T-helper 1 cell (primary cell): ENCODE measurements at regions not wholly inside any gene's neighbourhood (a gene's known extent, or its start where the extent isn't known, plus 50 kb on each side); places are given as distances from the start of the nearest gene placed in this dataset.

Experiments used
- DNase-seq, 5 donors: peaks; one replicate each; pipeline ENCODE4 v3.0.0-alpha.2; 2012 to 2020

DNA sequence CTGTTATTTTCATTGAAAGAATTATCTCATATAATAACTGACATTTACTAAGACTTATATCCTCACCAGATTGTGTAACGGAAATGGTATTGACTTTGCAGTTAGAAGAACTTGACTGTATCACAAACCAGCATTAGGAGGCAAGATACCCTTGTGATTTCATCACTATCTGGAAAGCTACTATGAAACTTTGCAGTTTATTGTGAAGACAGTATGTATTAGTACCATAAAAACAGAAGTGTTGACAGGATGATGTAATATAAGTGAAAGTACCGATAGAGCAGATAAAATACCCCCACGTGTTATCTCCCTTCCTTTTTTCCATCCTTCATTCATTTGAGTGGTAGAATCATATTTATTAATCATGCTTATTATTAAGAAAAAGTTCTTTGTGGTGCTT lies 365.7 kb upstream of the KLHL1 start:
- DNase-seq = no peak

DNA sequence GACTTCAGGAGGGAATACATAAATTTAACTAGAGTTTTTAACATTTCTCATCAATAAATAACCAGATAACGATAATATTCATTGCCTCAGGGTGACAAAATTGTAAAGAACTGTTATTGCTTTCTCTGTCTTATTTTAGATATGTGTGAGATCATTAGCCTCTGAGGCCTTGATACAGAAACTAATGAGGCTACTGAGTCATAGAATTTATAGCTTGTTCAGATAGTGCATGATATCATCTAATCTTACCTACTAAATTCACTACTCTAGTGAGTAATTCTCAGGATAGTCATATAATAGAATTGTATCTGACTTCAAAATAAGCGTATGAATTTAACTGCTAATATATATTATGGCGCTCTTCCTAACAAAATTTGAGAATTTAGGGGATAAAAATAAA lies 360.8 kb upstream of the KLHL1 start:
- no peak for DNase-seq

GRCh38 chr13:70457474-70457873 lies 349.2 kb upstream of the KLHL1 start:
- no peak for DNase-seq

DNA sequence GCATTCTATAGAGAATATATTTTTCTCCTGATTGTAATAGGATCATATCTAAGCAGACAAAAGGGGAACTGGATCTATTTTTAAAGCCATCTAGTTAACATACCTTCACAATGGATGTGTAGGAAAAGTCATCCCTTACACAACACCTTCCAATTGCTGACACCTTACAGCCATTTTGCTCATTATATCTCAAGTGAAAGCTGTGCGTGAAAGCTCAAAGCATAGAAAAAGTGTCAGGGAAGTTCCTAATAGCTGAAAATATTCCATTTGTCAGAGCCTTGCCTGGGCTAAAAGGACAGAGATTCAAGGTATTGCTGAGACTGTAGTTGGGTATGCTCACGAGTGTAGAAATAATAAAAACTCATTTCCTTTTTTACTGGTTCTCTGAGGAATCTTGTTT lies 340.6 kb upstream of the KLHL1 start:
- no peak for DNase-seq

DNA sequence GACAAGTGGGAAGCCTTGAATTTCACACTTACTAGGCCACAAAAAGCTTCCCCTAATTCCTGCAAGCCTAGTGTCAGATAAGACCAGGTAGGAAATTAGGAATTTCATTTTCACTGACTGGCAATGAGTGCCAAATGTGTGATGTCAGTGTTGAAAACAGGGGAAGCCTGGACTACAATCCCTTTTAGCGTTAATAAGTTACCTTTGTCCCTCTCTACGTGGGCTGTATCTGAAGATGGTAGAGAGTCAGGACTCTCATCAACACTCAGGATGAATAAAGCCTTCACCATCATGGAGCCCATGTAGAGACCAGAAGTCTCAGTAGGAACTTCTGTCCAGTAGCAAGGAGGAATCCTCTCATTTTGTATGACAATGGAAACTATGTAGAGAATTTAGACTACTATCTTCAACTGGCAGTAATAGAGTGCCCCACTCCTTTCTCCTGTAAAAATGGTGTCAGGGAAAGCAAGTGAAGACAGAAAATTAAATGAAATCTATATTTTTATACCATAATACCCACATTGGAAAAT lies 324.1 kb upstream of the KLHL1 start:
- no peak for DNase-seq

GRCh38 chr13:70430256-70430655 lies 322.0 kb upstream of the KLHL1 start:
- no peak for DNase-seq

DNA sequence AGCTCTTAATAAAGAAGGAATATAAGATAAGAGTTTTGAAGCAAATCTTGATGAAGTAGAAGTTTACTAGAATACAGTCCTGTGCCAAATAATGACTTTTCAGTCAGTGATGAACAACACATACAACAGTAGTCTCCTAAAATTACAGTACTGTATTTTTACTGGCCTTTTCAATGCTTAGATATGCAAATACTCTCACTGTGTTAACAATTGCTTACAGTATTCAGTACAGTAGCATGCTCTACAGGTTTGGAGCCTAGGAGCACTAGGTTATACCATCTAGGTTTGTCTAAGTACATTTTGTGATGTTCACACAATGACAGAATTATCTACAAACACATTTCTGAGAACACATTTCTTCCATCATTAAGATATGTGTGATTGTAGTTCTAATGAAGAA lies 316.7 kb upstream of the KLHL1 start:
- no peak for DNase-seq

DNA sequence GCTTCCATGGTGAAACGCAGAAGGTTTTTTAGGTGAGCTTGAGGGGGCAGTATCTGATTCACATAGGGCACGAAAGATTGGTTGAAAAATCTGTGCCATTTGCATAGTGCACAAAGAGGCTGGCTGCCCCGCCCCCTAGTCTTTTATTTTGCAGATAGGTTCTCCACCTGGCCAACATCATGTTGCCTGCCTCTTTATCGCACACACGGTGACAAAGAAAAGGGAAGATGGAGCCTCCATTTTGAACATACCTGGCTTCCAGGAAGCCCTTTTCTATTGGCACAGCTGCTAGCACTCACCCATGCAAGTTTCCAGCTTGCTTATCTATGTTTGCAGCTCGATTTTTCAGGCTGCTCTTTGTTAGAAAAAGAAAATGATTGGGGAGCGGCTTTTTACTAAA lies 316.2 kb upstream of the KLHL1 start:
- DNase-seq = no peak

GRCh38 chr13:70415136-70415535 lies 306.9 kb upstream of the KLHL1 start:
- DNase-seq = no peak

GRCh38 chr13:70408865-70409264 lies 300.6 kb upstream of the KLHL1 start:
- DNase-seq = no peak

DNA sequence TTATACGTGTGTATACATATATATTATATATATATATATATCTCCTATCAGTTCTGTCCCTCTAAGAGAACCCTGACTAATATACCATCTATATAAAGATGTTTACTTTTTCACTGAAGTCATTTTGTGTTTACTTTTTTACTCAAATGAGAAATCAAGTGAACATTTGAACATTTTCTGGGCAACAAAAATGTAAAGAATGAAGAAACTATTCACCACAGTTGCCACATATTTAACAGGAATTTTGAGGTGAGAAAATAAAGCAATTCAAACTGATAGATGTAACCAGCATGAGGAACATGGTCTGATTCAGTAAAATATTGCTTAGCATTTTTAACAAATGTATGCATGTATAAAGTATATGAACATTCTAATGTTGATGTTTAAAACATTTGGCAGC lies 299.2 kb upstream of the KLHL1 start:
- no peak for DNase-seq

GRCh38 chr13:70405266-70405665 lies 297.0 kb upstream of the KLHL1 start:
- no peak for DNase-seq

DNA sequence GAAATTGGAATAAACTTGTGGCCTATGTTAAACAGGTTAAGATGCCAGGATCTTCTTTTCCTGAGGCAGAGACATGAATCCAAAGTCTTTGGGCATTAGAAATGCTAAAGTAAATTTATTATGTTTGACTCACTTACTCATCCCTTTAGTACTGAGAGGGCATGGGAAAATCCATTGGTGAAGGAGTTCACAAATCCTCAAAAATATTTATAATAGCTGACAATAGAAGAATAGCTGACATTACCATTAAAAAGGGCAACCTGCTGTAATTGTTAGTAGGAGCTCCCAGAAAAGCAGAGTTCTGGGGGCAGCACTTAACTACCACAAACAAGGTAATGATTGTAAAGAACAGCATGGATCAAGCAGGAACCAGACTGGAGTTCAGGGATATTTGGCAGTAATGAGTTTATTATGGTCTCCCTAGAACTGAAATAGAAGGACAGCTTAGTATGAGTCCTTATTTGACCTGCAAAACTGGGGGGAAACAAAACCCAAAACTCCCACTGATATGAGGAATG lies 285.8 kb upstream of the KLHL1 start:
- no peak for DNase-seq

DNA sequence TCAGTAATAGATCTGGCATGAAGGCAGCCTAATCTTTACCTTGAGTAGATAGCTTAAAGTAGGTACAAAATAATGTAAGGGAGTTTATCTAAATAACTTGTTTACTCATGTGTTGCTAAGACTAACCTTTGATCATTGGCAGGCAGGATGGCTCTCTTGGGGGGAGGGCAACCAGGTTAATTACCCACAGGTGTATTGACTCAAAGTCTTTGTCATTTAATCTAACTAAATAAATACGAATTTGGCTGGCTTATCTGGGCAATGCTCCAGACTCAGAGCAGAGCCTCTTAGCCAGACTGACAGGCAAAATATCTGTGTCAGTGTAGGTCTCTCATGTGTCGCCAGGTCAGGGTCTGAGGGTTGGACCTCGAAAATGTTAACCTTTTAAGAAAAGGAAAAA lies 283.4 kb upstream of the KLHL1 start:
- no peak for DNase-seq

DNA sequence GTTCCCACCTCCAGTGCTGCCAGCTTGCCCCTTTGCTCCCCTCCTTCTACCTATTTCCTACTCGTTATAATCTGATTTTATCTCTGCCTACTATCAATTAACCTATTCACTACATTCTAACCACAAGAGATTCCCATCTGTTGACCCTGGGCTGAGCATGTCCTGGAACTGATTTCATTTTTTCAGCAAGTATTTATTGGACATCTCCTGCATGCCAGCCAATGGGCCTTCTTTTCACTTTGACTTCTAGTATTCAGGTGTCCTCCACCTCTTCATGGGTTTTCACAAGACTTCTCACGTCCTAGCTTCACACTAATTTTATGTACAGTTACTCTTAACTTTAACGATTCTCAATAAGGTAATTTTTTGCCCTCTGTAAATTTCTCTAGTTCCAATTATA lies 282.7 kb upstream of the KLHL1 start:
- no peak for DNase-seq

- no peak for DNase-seq
Measured at GRCh38 chr13:70390064-70390463, 281.8 kb upstream of the KLHL1 start.

- DNase-seq = no peak
Measured at GRCh38 chr13:70388935-70389334, 280.7 kb upstream of the KLHL1 start.

DNA sequence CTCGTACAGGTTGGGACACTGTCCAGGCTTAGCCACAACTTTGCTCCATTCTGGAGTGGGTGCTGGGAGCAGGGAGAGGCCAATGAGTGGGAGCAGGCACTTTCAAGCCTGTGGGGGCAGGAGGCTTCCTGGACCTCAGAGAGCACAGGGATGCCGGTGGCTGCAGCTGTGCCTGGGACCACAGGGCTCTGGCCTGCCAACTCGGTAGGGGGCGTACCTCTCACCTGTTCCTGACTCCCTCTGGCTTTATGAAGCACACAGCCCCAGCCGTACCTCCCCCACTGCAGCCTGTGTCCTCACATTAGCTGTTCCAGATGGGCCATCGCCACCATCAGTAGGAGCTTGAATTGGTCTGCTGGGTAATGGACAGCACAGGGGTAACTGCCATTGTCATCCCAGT lies 278.7 kb upstream of the KLHL1 start:
- no peak for DNase-seq

GRCh38 chr13:70385852-70386251 lies 277.6 kb upstream of the KLHL1 start:
- DNase-seq = peak in 1 of 5 donors; percentile 0

GRCh38 chr13:70384156-70384555 lies 275.9 kb upstream of the KLHL1 start:
- no peak for DNase-seq

DNA sequence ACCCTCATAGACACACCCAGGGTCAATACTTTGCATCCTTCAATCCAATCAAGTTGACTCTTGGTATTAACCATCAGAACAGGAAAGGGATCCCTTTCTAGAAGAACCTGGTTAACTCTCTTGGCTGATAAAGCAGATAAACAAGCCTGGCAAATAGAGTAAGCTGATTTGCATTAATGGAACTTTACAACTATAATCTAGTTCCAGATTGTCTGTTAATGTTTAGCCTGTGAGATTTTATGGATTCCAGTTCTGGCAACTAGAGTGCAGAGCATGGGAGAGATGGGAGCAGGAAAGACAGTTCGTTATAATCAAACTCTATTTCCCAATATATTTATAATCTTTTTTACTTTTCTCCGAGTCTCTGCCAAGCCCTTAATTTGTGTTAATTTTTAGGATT lies 272.6 kb upstream of the KLHL1 start:
- DNase-seq = no peak

DNA sequence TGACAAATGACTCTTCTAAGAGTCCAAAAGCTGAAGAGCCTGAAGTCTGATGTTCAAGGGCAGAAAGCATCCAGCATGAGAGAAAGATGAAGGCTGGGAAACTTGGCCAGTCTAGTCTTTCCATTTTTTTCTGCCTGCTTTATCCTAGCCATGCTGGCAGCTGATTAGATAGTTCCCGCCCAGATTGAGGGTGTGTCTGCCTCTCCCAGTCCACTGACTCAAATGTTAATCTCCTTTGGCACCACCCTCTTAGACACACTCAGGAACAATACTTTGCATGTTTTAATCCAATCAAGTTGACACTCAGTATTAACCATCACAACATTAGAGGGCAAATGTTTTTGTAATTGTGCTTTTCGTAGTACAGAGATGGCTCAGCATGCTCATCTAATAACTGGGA lies 267.5 kb upstream of the KLHL1 start:
- no peak for DNase-seq

DNA sequence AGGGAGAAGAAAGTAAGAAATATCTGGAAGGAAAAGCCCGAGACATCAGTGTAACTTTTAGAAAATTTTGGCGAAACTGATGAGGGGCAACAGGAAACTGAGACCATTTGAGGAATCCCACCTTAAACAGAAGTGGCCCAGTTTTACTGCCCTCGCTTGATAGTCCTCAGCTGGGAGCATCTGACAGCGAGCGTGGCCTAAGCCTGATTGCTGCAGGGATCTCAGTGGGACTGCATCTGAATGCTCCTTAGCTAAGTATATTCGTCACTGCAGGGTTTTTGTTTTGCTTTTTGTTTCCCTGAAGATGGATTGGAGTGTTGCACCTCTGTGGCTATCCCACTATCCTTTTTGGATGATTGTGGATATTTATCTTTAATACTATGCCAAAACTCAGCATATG lies 262.7 kb upstream of the KLHL1 start:
- no peak for DNase-seq

DNA sequence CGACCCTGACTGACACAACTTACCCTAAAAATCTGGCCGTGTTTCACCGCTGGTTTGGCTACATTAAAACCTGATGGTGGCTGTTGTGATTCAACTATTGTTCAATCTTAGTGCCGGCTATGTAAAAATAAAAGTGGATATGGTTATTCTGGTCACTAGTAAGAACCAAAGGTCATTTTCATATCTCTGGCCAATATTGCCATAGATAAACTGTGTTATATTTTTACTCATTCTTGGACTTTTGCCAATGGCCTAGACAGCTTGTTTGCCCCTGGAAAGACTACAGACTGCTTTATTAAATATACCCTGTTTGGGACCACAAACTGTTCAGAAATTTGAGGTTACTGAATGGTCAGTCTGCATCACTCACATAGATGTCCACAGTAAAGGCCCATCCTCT lies 258.5 kb upstream of the KLHL1 start:
- no peak for DNase-seq

DNA sequence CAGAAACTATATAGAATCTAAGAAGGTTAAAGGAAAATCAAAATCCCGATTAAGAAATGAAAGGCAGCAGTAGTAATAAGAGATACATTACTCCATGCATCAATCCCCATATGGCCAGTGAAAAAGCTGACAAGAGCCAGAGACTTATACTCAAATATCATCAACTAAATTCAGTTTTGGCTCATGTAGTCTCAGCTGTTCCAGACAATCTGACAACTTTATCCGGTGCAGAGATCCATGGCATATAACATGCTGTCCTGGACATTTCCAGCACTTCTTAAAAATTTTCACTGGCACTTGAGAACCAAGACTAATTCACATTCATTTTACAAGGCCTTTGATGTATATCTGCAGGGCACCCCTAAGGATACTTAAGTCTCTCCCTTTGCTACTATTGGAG lies 255.7 kb upstream of the KLHL1 start:
- DNase-seq = no peak
